A549 (cell line): ENCODE measurements at regions not wholly inside any gene's neighbourhood (a gene's known extent, or its start where the extent isn't known, plus 50 kb on each side); places are given as distances from the start of the nearest gene placed in this dataset.

ENCODE experiments used
- ATAC-seq, 2 experiments: fragments of 200-7000 bp in 1 of 2; fragments of >200 bp in 1 of 2; cut with Nextera tagmentation in 1 of 2; cut with Tn5 transposase in 1 of 2; 3 replicates each; pipeline versions ENCODE4 v1.8.0 to v1.9.1; 2018 to 2020; ENCODE audit warnings: mild to moderate bottlenecking in 1 of 2, moderate library complexity in 1 of 2
- CTCF ChIA-PET: fragments of 300-600 bp; sonication (Branson Sonifier 250); formaldehyde crosslinking; extraction: SDS; loops from one replicate; lab custom pipeline; 2021; ENCODE audit warnings: antibody characterized with exemption, inconsistent platforms; lab: Yijun Ruan, JAX
- POLR2A ChIA-PET: fragments of 350-600 bp; formaldehyde crosslinking; extraction: SDS; loops from one replicate; lab custom pipeline; 2021; ENCODE audit warnings: antibody characterized with exemption, inconsistent platforms; lab: Yijun Ruan, JAX
- DNase-seq, 2 experiments: peaks; one replicate each; pipeline versions ENCODE4 v3.0.0 to v3.0.0-alpha.2; 2011 to 2016; ENCODE audit warnings: low read depth in 1 of 2, low spot score in 1 of 2
- FAIRE-seq: peaks from 2 replicates; lab custom pipeline; 2011; peaks lifted over from hg19 to GRCh38; lab: Jason Lieb, UNC
- H3K27ac ChIP-seq, 2 experiments: fragments of >200 bp; sonication (Bioruptor Twin); formaldehyde crosslinking; 3 replicates each; pipeline ENCODE4 v1.5.1; 2016 to 2017
- H3K4me1 ChIP-seq: fragments of >200 bp; sonication (Bioruptor Twin); formaldehyde crosslinking; 3 replicates; pipeline ENCODE4 v1.6.1; 2016
- H3K4me2 ChIP-seq: fragments of >200 bp; sonication (Bioruptor Twin); formaldehyde crosslinking; 3 replicates; pipeline ENCODE4 v1.6.1; 2016
- H3K4me3 ChIP-seq: fragments of >200 bp; sonication (Bioruptor Twin); formaldehyde crosslinking; 3 replicates; pipeline ENCODE4 v1.5.1; 2016
- H3K9me3 ChIP-seq: fragments of >200 bp; sonication (Bioruptor Twin); formaldehyde crosslinking; 3 replicates; pipeline ENCODE4 v1.6.1; 2016
- ATOH8 ChIP-seq: fragments of 250-450 bp; sonication (Bioruptor Pico); IDR thresholded peaks from 2 replicates; pipeline ENCODE4 v1.5.0; 2020; ENCODE audit warnings: low read depth, mild to moderate bottlenecking, moderate library complexity
- EHMT2 ChIP-seq: fragments of 200-600 bp; sonication (generic); IDR thresholded peaks from 2 replicates; pipeline ENCODE4 v1.6.1; 2016; ENCODE audit warnings: antibody characterized with exemption, low read depth, mild to moderate bottlenecking, moderate library complexity
- EP300 ChIP-seq, 2 experiments: fragments of >200 bp; sonication (Bioruptor Twin); formaldehyde crosslinking; IDR thresholded peaks; 2 replicates in 1 of 2; 3 replicates in 1 of 2; pipeline ENCODE4 v1.6.1; 2016 to 2017
- ESRRA ChIP-seq: fragments of 150-350 bp; IDR thresholded peaks from 2 replicates; pipeline ENCODE4 v1.6.1; 2014; ENCODE audit warnings: mild to moderate bottlenecking, low read length, borderline replicate concordance
- FOSB ChIP-seq: fragments of 250-450 bp; sonication (Bioruptor Pico); IDR thresholded peaks from 2 replicates; pipeline ENCODE4 v1.5.0; 2020; ENCODE audit warnings: mild to moderate bottlenecking, moderate library complexity
- FOSL2 ChIP-seq, 2 experiments: fragments of 450-650 bp in 1 of 2; fragments of >200 bp in 1 of 2; sonication (Bioruptor Twin) in 1 of 2; formaldehyde crosslinking; IDR thresholded peaks; 2 replicates each; pipeline versions ENCODE4 v1.5.0 to v1.6.1; 2016 to 2020; ENCODE audit warnings: mild to moderate bottlenecking in 1 of 2, moderate library complexity in 1 of 2
- KDM1A ChIP-seq: fragments of 200-600 bp; sonication (generic); IDR thresholded peaks from 2 replicates; pipeline ENCODE4 v1.6.1; 2016; ENCODE audit warnings: low read depth, mild to moderate bottlenecking
- PBX3 ChIP-seq: IDR thresholded peaks from 2 replicates; pipeline ENCODE4 v1.6.1; 2012
- POLR2A ChIP-seq: IDR thresholded peaks from 2 replicates; pipeline ENCODE4 v1.6.1; 2012; ENCODE audit warnings: mild to moderate bottlenecking, low read length
- RAD21 ChIP-seq, 2 experiments: fragments of >200 bp in 1 of 2; sonication (Bioruptor Twin) in 1 of 2; formaldehyde crosslinking in 1 of 2; IDR thresholded peaks in 1 of 2; conservative IDR thresholded peaks in 1 of 2; 2 replicates in 1 of 2; 3 replicates in 1 of 2; pipeline ENCODE4 v1.6.1; 2012 to 2018; ENCODE audit warnings: inconsistent platforms in 1 of 2
- SREBF2 ChIP-seq: fragments of 450-650 bp; IDR thresholded peaks from 2 replicates; pipeline ENCODE4 v1.6.1; 2014; ENCODE audit warnings: mild to moderate bottlenecking, moderate library complexity
- TP53 ChIP-seq: fragments of 250-450 bp; sonication (Bioruptor Pico); IDR thresholded peaks from 2 replicates; pipeline ENCODE4 v1.5.0; 2021; ENCODE audit warnings: mild to moderate bottlenecking, moderate library complexity
- WGBS: methylation state at CpG from one replicate; pipeline ENCODE4 v1.1.6; 2017; ENCODE audit errors: missing lambda C conversion rate; 5-methylcytosine and 5-hydroxymethylcytosine counted together
- TF ChIP-seq, protein P1 (sequence below): fragments of 150-350 bp; IDR thresholded peaks from 2 replicates; pipeline ENCODE4 v1.6.1; 2014; ENCODE audit warnings: low read depth, mild to moderate bottlenecking, low read length

DNA sequence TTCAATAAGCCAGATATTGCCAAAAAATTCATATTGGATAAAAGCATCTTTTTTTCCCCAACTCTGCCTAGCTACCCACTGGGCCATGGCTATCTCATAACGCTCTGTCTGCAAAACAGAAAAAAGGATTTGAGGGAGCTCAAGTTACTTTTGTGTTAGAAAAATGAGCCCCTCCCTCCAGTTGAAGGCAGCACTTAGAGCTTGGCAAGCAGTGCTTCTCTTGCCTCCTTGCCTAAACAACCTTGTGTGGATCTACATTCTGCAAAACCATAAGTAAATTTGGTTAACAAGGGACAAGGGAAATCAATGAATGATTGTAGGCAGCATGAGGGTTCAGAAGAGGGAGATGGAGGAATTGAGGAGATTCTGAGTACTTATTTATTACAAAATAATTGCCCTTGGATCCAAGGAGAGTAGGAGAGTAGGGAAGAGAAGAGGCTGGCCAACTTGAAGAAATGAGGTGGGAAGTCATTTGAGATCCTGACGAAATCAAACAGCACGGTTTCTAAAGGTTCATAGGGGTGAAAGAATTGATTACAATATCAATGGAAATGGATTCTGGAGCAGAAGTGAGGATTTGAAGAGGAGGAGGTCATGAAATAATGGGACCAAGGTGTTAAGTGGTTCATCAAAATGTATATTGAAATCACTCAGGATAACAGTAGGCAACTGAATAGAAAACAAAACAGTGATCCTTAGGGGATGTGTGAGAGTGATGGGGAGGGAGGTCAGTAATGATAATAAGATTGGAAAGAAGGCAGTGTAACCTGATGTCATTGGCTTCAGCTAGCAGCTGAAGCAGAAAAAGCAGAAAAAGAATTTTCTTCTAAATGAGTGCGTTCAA is 434.8 kb upstream of the IGFBP7 start:
- FAIRE-seq = no peak
- POLR2A ChIA-PET = no interaction called here

DNA sequence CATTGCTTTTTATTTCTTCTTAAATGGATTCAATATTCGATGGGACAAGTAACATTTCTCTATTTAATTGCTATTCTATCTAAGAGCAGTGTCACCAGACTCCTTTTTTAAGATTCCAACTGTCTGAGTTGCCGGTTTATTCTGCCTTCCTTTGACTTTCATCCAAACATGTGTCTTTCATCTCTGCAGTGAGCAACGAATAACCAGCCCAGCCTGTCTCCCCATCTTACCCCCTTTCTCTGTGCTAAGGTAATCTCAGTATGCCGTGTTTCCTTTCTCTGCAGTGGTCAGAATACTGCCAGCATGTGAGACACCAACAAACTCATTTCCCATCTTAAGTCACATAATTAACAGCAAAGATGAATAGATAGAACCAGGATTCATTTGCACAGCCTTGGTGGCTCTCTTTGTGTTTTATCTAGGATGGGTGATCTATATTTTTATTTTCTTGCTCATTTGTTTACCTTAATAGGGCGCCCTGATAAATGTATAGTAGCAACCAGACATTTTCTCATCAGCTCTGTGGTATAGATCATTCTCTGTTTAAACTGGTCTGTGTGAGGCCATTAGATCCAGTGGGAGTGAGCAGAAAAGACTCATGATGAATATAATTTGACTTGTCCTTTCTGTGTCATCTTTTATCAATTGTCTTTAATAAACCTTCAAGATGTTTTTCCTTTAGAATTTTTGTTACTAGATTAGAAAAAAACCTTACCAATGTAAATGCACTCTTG is 394.8 kb upstream of the IGFBP7 start:
- Histone ChIP-seq H3K9me3 (no peaks in the 10 kb centered on the region), H3K4me1 (peaks cover 5% of the 10 kb centered on the region; the same call in 1 of the 3 replicates), H3K4me3 (no peak overlapping the region), H3K27ac (no peak overlapping the region), H3K4me2 (no peak overlapping the region)
- CTCF ChIA-PET = no interaction called here
- 14% methylated on average over 5 of the region's 5 CpGs for WGBS
- DNase-seq = no peak
- no peak for FAIRE-seq
- ATAC-seq = no peak
- no peak for TF ChIP-seq PBX3
- no peak for TF ChIP-seq KDM1A
- TF ChIP-seq RAD21 (conservative IDR thresholded peaks at IDR 0.05 in 1 of 2, IDR thresholded peaks at IDR 0.05 in 1 of 2) = no peak
- POLR2A ChIA-PET = no interaction called here

More for the DNA sequence above, 434.8 kb upstream of the IGFBP7 start:
- Histone ChIP-seq H3K4me3 (no peak overlapping the region), H3K9me3 (no peaks in the 10 kb centered on the region)
- no peak for ATAC-seq
- no peak for DNase-seq
- 11% methylated on average over 4 of the region's 4 CpGs for whole genome bisulfite sequencing
- no peak for TF ChIP-seq TP53
- TF ChIP-seq, all 56 proteins: peak for 0
- Histone ChIP-seq H3K4me1 (no peaks in the 10 kb centered on the region), H3K27ac (no peak overlapping the region), H3K4me2 (no peak overlapping the region)
- CTCF ChIA-PET = no interaction called here

DNA sequence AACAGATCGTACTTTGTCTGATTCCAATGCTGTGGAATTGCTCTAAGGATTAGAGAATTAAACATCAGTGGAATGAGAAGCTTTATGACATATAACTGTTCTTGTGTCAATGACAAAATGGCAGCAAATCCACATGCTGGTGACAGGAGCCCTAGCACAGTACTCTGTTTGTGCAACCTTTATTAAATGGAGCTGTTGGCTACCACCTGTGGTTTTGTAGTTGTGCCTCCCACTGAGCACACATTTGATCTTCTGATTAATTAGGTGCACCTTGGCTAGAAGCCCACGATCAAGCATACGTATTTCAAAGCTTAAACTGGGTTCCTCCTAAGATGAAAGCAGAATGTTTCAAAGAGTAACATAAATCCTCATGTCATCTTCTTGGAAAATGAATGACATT is 394.0 kb upstream of the IGFBP7 start:
- no peak overlapping the region for H3K4me2 ChIP-seq
- CTCF ChIA-PET = no interaction called here
- TF ChIP-seq PBX3 (no peak), EP300 (IDR thresholded peaks at IDR 0.05) (no peak), ATOH8 (no peak), FOSB (CRISPR knock-in tag) (no peak), SREBF2 (no peak)
- H3K9me3 ChIP-seq = no peaks in the 10 kb centered on the region
- no peak for DNase-seq
- peaks cover 5% of the 10 kb centered on the region; the same call in 1 of the 3 replicates for H3K4me1 ChIP-seq
- no peak overlapping the region for H3K4me3 ChIP-seq
- no peak for FAIRE-seq
- no peak for ATAC-seq
- WGBS = 51% methylated on average over 3 of the region's 3 CpGs
- POLR2A ChIA-PET = no interaction called here
- H3K27ac ChIP-seq = no peak overlapping the region

GRCh38 chr4:57501720-57502119 is 391.5 kb upstream of the IGFBP7 start:
- Histone ChIP-seq H3K4me3 (no peak overlapping the region), H3K4me1 (peaks cover 5% of the 10 kb centered on the region; the same call in 1 of the 3 replicates), H3K9me3 (no peaks in the 10 kb centered on the region), H3K4me2 (peak overlapping the region; percentile 38; the same call in 1 of the 3 replicates), H3K27ac (peak overlapping the region in 1 of 2 experiments; percentile 64; a peak in 2 of 6 replicates)
- TF ChIP-seq EHMT2 = no peak
- no peak for TF ChIP-seq FOSL2 (IDR thresholded peaks at IDR 0.05)
- peak; percentile 50 for TF ChIP-seq FOSL2 (CRISPR knock-in tag; IDR thresholded peaks at IDR 0.05)
- TF ChIP-seq ATOH8 = no peak
- TF ChIP-seq, protein P1, sequence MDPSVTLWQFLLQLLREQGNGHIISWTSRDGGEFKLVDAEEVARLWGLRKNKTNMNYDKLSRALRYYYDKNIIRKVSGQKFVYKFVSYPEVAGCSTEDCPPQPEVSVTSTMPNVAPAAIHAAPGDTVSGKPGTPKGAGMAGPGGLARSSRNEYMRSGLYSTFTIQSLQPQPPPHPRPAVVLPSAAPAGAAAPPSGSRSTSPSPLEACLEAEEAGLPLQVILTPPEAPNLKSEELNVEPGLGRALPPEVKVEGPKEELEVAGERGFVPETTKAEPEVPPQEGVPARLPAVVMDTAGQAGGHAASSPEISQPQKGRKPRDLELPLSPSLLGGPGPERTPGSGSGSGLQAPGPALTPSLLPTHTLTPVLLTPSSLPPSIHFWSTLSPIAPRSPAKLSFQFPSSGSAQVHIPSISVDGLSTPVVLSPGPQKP = no peak
- no peak for TF ChIP-seq POLR2A
- TF ChIP-seq ESRRA = no peak
- DNase-seq (peak; percentile 1 to 54), ATAC-seq (peak; percentile 80 to 95), FAIRE-seq (no peak)
- ChIA-PET CTCF (interaction anchor here (1.1 kb wide), 1 partner anchor 20 kb away, joined by 3 read pairs; no protein-coding TSS in a partner anchor), POLR2A (no interaction called here)
- WGBS = 6% methylated on average over 4 of the region's 4 CpGs
